ENCODE measurements at regions not wholly inside any gene's neighbourhood (a gene's known extent, or its start where the extent isn't known, plus 50 kb on each side); places are given as distances from the start of the nearest gene placed in this dataset.
"Not testable (repeated sequence)": the region's sequence is repeated elsewhere in the genome, so short reads cannot be mapped to it uniquely, and the experiment has no call there.

- no peak for DNase-seq (ENCODE audit: low read depth)
These were observed 52.8 kb upstream of the ZFAND3 start for GRCh38 chr6:37766717-37767116.

GRCh38 chr6:37765182-37765775 lies 54.2 kb upstream of the ZFAND3 start:
- no peak for DNase-seq (ENCODE audit: low read depth)

- DNase-seq (ENCODE audit: low read depth), result peak; percentile 62
These were observed 56.1 kb upstream of the ZFAND3 start for GRCh38 chr6:37763413-37763812.

- peak; percentile 25 for DNase-seq (ENCODE audit: low read depth)
These were observed 56.7 kb upstream of the ZFAND3 start for GRCh38 chr6:37762806-37763205.

DNA sequence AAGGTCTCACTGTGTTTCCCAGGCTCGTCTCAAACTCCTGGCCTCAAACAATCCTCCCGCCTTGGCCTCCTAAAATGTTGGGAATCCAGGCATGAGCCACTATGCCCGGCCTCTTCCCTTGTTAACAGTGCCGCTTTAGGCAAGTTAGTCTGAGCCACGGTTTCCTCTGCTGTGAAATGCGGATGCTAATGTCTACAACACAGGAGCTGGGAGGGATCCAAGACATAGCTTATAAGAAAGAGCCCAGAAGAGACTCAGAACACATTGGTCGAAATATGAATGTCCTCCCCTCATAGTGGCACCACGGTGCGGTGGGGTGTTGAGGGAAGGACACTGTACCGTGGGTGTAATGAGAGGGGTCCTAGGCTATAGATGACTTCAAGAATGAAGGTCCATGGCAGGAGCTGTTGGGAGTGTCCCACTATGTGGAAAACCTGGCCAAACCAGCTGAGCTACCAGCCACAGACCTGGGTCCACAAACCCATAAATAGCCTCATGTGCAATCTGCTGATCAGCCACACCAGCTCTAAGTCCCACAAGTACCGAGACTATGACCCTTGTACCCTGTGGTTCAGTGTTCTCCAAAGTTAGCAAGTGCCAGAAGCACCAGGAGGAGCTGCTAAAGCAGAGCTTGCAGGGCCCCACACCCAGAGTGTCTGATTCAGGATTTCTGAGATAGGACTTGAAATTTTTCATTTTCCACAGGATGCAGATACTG lies 57.8 kb upstream of the ZFAND3 start:
- DNase-seq (ENCODE audit: low read depth), result peak; percentile 78

- peak; percentile 5 for DNase-seq (ENCODE audit: low read depth)
These were observed 60.0 kb upstream of the ZFAND3 start for GRCh38 chr6:37759221-37760144.

DNA sequence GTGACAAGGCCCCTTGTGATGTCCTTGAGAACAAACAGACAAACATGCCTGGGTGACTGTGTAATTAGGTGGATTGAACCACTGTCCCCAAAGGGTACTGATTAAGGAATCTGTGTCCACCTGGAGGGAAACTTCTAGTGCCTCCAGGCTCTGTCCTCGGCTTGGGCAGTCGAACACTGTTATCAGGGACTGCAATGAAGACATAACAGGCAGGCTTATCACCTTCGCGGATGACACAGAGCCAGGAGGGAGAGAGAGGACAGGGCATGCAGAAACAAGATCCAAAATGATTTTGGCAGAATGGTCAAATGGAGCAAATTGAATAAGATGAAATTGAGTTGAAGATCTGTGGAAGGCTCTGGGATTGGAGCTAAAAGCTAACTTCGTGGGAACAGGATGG lies 60.9 kb upstream of the ZFAND3 start:
- DNase-seq (ENCODE audit: low read depth), result no peak

DNA sequence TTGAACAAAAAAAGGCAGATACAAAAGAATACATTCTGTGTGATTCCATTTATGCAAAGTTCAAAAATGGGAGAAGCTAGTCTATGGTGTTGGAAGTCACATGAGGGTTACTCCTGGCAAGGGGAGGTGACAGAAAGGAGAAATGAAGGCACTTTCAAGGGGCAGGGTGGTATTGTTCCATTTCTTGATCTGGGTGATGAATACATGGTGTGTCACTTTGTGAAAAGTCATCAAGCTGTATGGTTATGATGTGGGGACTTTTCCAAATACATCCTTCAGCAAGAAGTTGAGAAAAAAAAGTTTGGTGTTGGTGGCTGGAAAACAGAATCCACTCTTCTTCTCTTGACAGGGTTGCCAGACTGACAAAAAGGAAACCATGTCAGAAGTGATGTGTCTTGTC lies 60.6 kb upstream of the MDGA1 start:
- DNase-seq (ENCODE audit: low read depth), result no peak

DNA sequence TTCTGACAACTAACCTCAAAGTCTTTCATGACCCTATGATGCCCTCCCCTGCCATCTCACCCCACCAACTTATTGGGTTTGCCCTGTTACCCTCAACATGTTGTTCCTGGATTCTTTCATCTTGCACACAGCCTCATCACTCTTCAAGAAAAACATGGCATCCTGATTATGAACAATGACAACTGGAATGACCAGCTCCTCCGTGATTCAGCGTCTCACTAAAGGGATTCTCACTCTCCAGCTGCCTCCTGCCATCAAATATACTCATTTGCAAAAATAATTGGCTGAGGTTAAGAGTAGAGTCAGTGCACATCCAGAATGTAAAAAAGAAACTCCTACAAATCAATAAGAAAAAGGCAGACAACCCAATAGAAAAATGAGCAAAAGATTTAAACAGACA lies 59.7 kb upstream of the MDGA1 start:
- peak; percentile 35 for DNase-seq (ENCODE audit: low read depth)

DNA sequence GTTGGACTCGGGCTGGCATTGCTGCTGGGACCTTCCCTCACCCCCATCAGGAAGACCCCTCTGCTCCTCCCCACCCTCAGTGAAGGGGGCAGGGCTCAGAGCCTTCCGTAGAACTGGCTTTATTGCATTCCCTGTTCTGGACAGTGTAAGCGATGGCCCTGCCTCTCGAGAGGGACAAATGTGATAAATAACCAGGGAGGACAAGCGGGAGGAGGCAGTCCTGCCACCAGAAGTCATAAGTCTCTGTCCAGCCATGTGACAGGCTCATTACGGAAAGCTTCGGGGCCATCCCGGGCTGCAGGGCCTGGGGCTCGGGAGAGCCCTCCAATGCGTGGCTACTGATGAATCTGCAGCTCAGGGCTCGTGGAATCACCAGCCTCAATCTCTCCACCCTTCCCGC lies 58.5 kb upstream of the MDGA1 start:
- no peak for DNase-seq (ENCODE audit: low read depth)

- DNase-seq (ENCODE audit: low read depth), result no peak
These were observed 55.0 kb upstream of the MDGA1 start for GRCh38 chr6:37752718-37753117.

DNA sequence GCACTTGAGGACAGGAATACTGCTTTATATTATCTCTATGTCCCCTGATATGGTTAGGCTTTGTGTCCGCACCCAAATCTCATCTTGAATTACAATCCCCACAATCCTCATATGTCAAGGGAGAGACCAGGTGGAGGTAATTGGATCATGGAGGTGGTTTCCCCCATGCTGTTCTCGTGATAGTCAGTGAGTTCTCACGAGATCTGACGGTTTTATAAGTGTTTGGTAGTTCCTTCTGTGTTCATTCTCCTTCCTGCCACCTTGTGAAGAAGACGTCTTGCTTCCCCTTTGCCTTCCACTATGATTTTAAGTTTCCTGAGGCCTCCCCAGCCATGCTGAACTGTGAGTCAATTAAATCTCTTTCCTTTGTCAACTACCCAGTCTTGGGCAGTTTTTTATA lies 51.7 kb upstream of the MDGA1 start:
- not testable (repeated sequence) for DNase-seq (ENCODE audit: low read depth)

GRCh38 chr6:37748118-37748517 lies 50.4 kb upstream of the MDGA1 start:
- DNase-seq (ENCODE audit: low read depth), result no peak

Data from myocyte (in vitro differentiated cells).